Testis (tissue), 2 donors: ENCODE measurements at regions not wholly inside any gene's neighbourhood (a gene's known extent, or its start where the extent isn't known, plus 50 kb on each side); places are given as distances from the start of the nearest gene placed in this dataset.

Experiments
- DNase-seq: peaks from one replicate; pipeline ENCODE4 v3.0.0-alpha.2; 2019
- H3K27ac ChIP-seq, 2 donors: fragments of 200-600 bp; sonication (generic); one replicate each; pipeline ENCODE4 v1.5.1; 2019
- H3K27me3 ChIP-seq: fragments of 200-600 bp; sonication (generic); one replicate; pipeline ENCODE4 v1.5.1; 2019
- H3K36me3 ChIP-seq: fragments of 200-600 bp; sonication (generic); one replicate; pipeline ENCODE4 v1.5.1; 2017; ENCODE audit warnings: low read depth; ENCODE audit errors: missing control alignments
- H3K4me1 ChIP-seq: fragments of 200-600 bp; sonication (generic); one replicate; pipeline ENCODE4 v1.5.1; 2019
- H3K4me3 ChIP-seq, 2 donors: fragments of 200-600 bp; sonication (generic); one replicate each; pipeline ENCODE4 v1.5.1; 2017 to 2019
- H3K9me3 ChIP-seq: fragments of 200-600 bp; sonication (generic); one replicate; pipeline ENCODE4 v1.5.1; 2017
- POLR2A ChIP-seq: fragments of 450-650 bp; IDR thresholded peaks from one replicate; pipeline ENCODE4 v1.6.1; 2017; ENCODE audit warnings: antibody characterized with exemption, mild to moderate bottlenecking, moderate library complexity
- WGBS, 2 donors: methylation state at CpG; one replicate each; pipeline ENCODE4 v1.1.5; 2018; 5-methylcytosine and 5-hydroxymethylcytosine counted together
- intact Hi-C: fragments of 100-400 bp; cut with DNase I; formaldehyde crosslinking; loops from one replicate; pipeline ENCODE4 v1.15.1; 2023; ENCODE audit warnings: low total_unique reads
- TF ChIP-seq, protein P1 (sequence below), 3 experiments: fragments of 450-650 bp in 2 of 3; fragments of 200-600 bp in 1 of 3; sonication (generic) in 1 of 3; IDR thresholded peaks; one replicate each; pipeline ENCODE4 v1.5.1; 2016 to 2019; ENCODE audit warnings: antibody characterized with exemption in 3 of 3, mild to moderate bottlenecking in 2 of 3, moderate library complexity in 1 of 3

- H3K4me1 ChIP-seq: no peaks in the 10 kb centered on the region
- intact Hi-C loops: no loop called here
- 93% methylated on average over 1 of the region's 1 CpG for WGBS, 2 donors
- H3K9me3 ChIP-seq: no peaks in the 10 kb centered on the region
- no peaks in the 10 kb centered on the region for H3K36me3 ChIP-seq
- DNase-seq: no peak
- H3K4me3 ChIP-seq: no peak overlapping the region
- TF ChIP-seq, protein P1, sequence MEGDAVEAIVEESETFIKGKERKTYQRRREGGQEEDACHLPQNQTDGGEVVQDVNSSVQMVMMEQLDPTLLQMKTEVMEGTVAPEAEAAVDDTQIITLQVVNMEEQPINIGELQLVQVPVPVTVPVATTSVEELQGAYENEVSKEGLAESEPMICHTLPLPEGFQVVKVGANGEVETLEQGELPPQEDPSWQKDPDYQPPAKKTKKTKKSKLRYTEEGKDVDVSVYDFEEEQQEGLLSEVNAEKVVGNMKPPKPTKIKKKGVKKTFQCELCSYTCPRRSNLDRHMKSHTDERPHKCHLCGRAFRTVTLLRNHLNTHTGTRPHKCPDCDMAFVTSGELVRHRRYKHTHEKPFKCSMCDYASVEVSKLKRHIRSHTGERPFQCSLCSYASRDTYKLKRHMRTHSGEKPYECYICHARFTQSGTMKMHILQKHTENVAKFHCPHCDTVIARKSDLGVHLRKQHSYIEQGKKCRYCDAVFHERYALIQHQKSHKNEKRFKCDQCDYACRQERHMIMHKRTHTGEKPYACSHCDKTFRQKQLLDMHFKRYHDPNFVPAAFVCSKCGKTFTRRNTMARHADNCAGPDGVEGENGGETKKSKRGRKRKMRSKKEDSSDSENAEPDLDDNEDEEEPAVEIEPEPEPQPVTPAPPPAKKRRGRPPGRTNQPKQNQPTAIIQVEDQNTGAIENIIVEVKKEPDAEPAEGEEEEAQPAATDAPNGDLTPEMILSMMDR (IDR thresholded peaks at IDR 0.05): no peak
- TF ChIP-seq POLR2A: no peak
- H3K27me3 ChIP-seq: no peaks in the 10 kb centered on the region
- H3K27ac ChIP-seq: no peak overlapping the region
These were observed 115.6 kb upstream of the IRX4 start for GRCh38 chr5:1998348-1998669.

DNA sequence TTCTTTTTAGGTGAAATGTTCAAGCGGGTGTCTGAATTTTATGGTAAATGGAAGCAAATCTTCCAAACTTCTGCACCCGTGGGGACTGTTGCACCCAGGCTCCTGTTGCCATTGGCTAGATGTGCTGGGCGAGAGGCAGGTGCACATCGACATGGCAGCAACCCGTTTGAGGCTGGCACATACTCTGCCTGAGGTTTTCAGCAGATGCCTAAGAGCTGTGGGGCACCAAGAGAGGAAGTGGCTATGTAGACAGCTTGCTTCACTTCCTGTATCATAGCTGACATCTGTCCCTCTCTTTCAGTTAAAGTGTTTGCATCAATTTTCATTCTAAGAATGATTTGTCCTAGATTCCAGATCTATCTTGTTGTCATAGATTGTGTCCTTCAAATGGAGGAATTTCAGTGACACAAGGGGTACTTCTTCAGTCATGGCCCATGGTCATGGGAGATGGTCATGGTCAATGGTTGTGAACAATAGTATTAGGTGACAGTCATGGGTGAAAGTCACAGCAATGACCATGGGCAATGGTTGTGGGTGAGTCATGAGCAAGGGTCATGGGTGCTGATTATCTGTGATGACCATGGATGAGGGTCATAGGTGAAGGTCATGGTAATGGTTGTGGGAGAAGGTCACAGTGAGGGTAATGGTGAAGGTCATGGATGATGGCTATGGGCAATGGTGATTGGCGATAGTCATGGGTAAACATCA is 115.1 kb upstream of the IRX4 start:
- Histone ChIP-seq H3K4me1 (no peaks in the 10 kb centered on the region), H3K27me3 (no peaks in the 10 kb centered on the region), H3K27ac (no peak overlapping the region), H3K36me3 (no peaks in the 10 kb centered on the region), H3K9me3 (no peaks in the 10 kb centered on the region), H3K4me3 (no peak overlapping the region)
- no peak for DNase-seq
- WGBS, 2 donors: 89 to 90% methylated on average over 6 of the region's 6 CpGs
- intact Hi-C loops: no loop called here
- TF ChIP-seq, protein P1 (IDR thresholded peaks at IDR 0.05): no peak
- no peak for TF ChIP-seq POLR2A

DNA sequence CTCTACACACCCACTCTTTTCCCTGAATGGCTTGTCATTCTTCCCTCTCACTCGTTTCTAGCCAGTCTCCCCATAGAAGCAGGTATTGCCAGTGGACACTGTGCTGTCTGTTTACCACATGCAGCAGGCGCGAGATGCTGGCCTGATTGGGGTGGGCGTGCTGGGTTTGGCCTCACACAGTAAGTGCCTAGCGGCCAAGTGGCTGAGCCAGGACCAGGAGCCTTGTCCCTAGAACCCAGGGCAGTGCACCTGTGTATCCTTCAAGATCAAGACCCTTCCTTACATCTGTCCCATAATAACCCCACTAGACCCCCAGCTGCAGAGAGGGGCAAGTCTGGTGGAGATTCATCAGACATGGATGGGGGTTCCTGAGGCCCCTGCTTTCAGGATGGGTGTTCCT is 112.8 kb upstream of the IRX4 start:
- intact Hi-C loops: no loop called here
- TF ChIP-seq POLR2A: no peak
- TF ChIP-seq, protein P1 (IDR thresholded peaks at IDR 0.05): no peak
- no peak for DNase-seq

GRCh38 chr5:1987471-1987870 is 104.7 kb upstream of the IRX4 start:
- Histone ChIP-seq H3K4me3 (no peak overlapping the region), H3K27ac (no peak overlapping the region), H3K4me1 (no peaks in the 10 kb centered on the region), H3K36me3 (no peaks in the 10 kb centered on the region), H3K9me3 (no peaks in the 10 kb centered on the region), H3K27me3 (no peaks in the 10 kb centered on the region)
- WGBS, 2 donors: 77 to 86% methylated on average over 5 of the region's 5 CpGs
- TF ChIP-seq POLR2A: no peak
- TF ChIP-seq, protein P1 (IDR thresholded peaks at IDR 0.05): no peak
- no peak for DNase-seq
- intact Hi-C loops: no loop called here

More for the DNA sequence above, 112.8 kb upstream of the IRX4 start:
- no peaks in the 10 kb centered on the region for H3K27me3 ChIP-seq
- H3K4me3 ChIP-seq: no peak overlapping the region
- H3K27ac ChIP-seq: no peak overlapping the region
- H3K36me3 ChIP-seq: no peaks in the 10 kb centered on the region
- no peaks in the 10 kb centered on the region for H3K9me3 ChIP-seq
- whole genome bisulfite sequencing, 2 donors: 78 to 89% methylated on average over 2 to 5 of the region's 5 CpGs
- H3K4me1 ChIP-seq: no peaks in the 10 kb centered on the region

- H3K27ac ChIP-seq: no peak overlapping the region
- no peaks in the 10 kb centered on the region for H3K9me3 ChIP-seq
- TF ChIP-seq, protein P1 (IDR thresholded peaks at IDR 0.05): no peak
- no peak for TF ChIP-seq POLR2A
- no peaks in the 10 kb centered on the region for H3K27me3 ChIP-seq
- H3K4me1 ChIP-seq: no peaks in the 10 kb centered on the region
- intact Hi-C loops: no loop called here
- H3K4me3 ChIP-seq: no peak overlapping the region
- H3K36me3 ChIP-seq: no peaks in the 10 kb centered on the region
- WGBS, 2 donors: 76 to 80% methylated on average over 9 of the region's 9 CpGs
- no peak for DNase-seq
These were observed 103.1 kb upstream of the IRX4 start for GRCh38 chr5:1985781-1986180.
